ENCODE measurements at regions not wholly inside any gene's neighbourhood (a gene's known extent, or its start where the extent isn't known, plus 50 kb on each side); places are given as distances from the start of the nearest gene placed in this dataset.

DNA sequence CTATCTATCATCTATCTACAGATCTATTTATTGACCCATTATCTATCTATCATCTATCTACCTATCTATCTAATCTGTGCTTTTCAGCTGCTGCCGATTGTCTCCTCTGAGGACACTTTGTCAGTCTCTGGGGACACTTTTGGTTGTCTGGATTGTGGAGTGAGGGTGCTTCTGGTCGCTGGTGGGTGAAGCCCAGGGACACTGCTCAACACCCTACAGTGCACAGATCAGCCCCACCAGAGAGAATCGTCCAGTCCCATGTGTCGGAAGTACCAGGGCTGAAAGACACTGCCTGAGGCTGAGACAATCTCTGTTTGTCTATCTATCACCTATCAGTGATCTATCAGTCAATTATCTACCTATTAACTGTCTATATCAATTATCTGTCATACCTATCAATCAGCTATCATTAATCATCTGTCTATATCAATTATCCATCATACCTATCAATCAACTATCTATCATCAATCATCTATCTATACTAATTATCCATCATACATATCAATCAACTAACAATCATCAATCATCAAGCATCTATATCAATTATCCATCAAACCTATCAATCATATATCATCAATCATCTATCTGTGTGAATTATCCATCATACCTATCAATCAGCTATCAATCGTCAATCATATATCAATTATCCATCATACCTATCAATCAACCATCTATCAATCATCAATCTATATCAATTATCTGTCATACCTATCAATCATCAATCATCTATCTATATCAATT, 70.0 kb upstream of the PPP2R3B start:
- H3K4me3 ChIP-seq (ENCODE audit: low read depth, low read length), result no peak overlapping the region
- no peaks in the 10 kb centered on the region for H3K9me3 ChIP-seq (ENCODE audit: control insufficient read depth, insufficient read depth, low read depth, low read length)
- ChIA-PET CTCF (no interaction called here), POLR2A (no interaction called here)
- H3K36me3 ChIP-seq (ENCODE audit: control insufficient read depth in 2 of 2, insufficient read depth in 1 of 2, low read length in 2 of 2), result no peaks in the 10 kb centered on the region
- TF ChIP-seq, protein P1, sequence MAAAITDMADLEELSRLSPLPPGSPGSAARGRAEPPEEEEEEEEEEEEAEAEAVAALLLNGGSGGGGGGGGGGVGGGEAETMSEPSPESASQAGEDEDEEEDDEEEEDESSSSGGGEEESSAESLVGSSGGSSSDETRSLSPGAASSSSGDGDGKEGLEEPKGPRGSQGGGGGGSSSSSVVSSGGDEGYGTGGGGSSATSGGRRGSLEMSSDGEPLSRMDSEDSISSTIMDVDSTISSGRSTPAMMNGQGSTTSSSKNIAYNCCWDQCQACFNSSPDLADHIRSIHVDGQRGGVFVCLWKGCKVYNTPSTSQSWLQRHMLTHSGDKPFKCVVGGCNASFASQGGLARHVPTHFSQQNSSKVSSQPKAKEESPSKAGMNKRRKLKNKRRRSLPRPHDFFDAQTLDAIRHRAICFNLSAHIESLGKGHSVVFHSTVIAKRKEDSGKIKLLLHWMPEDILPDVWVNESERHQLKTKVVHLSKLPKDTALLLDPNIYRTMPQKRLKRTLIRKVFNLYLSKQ (tag by site-specific recombination; IDR thresholded peaks at IDR 0.05; ENCODE audit: borderline replicate concordance), result no peak
- TF ChIP-seq ZNF549 (tag by site-specific recombination; IDR thresholded peaks at IDR 0.05) (no peak), ZNF544 (tag by site-specific recombination; IDR thresholded peaks at IDR 0.05) (no peak), ZNF610 (tag by site-specific recombination; IDR thresholded peaks at IDR 0.05; ENCODE audit: borderline replicate concordance) (no peak), ZNF266 (tag by site-specific recombination; IDR thresholded peaks at IDR 0.05; ENCODE audit: low read depth) (no peak), GLI2 (tag by site-specific recombination; IDR thresholded peaks at IDR 0.05; ENCODE audit: borderline replicate concordance, low read depth) (no peak), ZFP37 (tag by site-specific recombination; IDR thresholded peaks at IDR 0.05) (no peak)
- no peak overlapping the region for H3K27ac ChIP-seq (ENCODE audit: extremely low read depth, low read depth, low read length)
- no peaks in the 10 kb centered on the region for H3K4me1 ChIP-seq (ENCODE audit: control insufficient read depth, insufficient read depth, low read length)

DNA sequence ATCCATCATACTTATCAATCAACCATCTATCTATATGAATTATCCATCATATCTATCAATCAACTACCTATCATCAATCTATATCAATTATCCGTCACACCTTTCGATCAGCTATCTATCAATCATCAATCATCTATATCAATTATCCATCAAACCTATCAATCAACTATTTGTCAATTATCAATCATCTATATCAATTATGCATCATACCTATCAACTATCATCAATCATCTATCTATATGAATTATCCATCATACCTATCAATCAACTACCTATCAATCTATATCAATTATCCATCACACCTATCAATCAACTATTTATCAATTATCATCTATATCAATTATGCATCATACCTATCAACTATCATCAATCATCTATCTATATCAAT, 70.6 kb upstream of the PPP2R3B start:
- ChIA-PET CTCF (no interaction called here), POLR2A (no interaction called here)
- no peak overlapping the region for H3K4me3 ChIP-seq (ENCODE audit: low read depth, low read length)
- no peak for TF ChIP-seq ZNF354C (tag by site-specific recombination; IDR thresholded peaks at IDR 0.05; ENCODE audit: borderline replicate concordance, low read depth)
- no peak for TF ChIP-seq ZFP41 (tag by site-specific recombination; IDR thresholded peaks at IDR 0.05; ENCODE audit: borderline replicate concordance)
- no peak for TF ChIP-seq ZNF221 (tag by site-specific recombination; IDR thresholded peaks at IDR 0.05; ENCODE audit: borderline replicate concordance)
- TF ChIP-seq, protein P2, sequence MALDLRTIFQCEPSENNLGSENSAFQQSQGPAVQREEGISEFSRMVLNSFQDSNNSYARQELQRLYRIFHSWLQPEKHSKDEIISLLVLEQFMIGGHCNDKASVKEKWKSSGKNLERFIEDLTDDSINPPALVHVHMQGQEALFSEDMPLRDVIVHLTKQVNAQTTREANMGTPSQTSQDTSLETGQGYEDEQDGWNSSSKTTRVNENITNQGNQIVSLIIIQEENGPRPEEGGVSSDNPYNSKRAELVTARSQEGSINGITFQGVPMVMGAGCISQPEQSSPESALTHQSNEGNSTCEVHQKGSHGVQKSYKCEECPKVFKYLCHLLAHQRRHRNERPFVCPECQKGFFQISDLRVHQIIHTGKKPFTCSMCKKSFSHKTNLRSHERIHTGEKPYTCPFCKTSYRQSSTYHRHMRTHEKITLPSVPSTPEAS (tag by site-specific recombination; IDR thresholded peaks at IDR 0.05), result no peak
- TF ChIP-seq ZNF747 (tag by site-specific recombination; IDR thresholded peaks at IDR 0.05), result no peak
- TF ChIP-seq ZNF548 (tag by site-specific recombination; IDR thresholded peaks at IDR 0.05), result no peak
- no peak for TF ChIP-seq ZBTB1 (tag by site-specific recombination; IDR thresholded peaks at IDR 0.05)
- no peaks in the 10 kb centered on the region for H3K4me1 ChIP-seq (ENCODE audit: control insufficient read depth, insufficient read depth, low read length)
- H3K9me3 ChIP-seq (ENCODE audit: control insufficient read depth, insufficient read depth, low read depth, low read length), result no peaks in the 10 kb centered on the region
- H3K36me3 ChIP-seq (ENCODE audit: control insufficient read depth in 2 of 2, insufficient read depth in 1 of 2, low read length in 2 of 2), result no peaks in the 10 kb centered on the region
- H3K27ac ChIP-seq (ENCODE audit: extremely low read depth, low read depth, low read length), result no peak overlapping the region

DNA sequence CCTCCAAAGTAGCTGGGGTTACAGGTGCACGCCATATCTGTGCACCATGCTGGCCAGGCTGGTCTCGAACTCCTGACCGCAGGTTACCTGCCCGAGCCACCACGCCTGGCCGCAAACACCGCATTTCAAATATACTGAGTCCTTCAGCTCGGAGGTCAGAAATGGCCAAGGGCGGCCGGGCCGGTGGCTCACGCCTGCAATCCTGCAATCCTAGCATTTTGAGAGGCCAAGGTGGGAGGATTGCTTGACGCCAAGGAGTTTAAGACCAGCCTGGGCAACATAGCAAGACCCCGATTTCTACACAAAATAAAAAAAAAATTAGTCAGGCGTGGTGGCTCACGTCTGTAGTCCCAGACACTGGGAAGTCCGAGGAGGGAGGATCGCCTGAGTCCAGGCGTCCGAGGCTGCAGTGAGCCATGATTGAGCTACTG, 71.9 kb upstream of the PPP2R3B start:
- Histone ChIP-seq H3K36me3 (ENCODE audit: control insufficient read depth in 2 of 2, insufficient read depth in 1 of 2, low read length in 2 of 2) (no peaks in the 10 kb centered on the region), H3K4me3 (ENCODE audit: low read depth, low read length) (no peak overlapping the region), H3K9me3 (ENCODE audit: control insufficient read depth, insufficient read depth, low read depth, low read length) (no peaks in the 10 kb centered on the region), H3K4me1 (ENCODE audit: control insufficient read depth, insufficient read depth, low read length) (no peaks in the 10 kb centered on the region), H3K27ac (ENCODE audit: extremely low read depth, low read depth, low read length) (no peak overlapping the region)
- POLR2A ChIA-PET, result no interaction called here
- peak; percentile 73; the same call in 1 of the 2 replicates for TF ChIP-seq ZNF121 (tag by site-specific recombination; IDR thresholded peaks at IDR 0.05)
- no peak for TF ChIP-seq EGR2 (tag by site-specific recombination; IDR thresholded peaks at IDR 0.05; ENCODE audit: low read depth)
- CTCF ChIA-PET, result no interaction called here

DNA sequence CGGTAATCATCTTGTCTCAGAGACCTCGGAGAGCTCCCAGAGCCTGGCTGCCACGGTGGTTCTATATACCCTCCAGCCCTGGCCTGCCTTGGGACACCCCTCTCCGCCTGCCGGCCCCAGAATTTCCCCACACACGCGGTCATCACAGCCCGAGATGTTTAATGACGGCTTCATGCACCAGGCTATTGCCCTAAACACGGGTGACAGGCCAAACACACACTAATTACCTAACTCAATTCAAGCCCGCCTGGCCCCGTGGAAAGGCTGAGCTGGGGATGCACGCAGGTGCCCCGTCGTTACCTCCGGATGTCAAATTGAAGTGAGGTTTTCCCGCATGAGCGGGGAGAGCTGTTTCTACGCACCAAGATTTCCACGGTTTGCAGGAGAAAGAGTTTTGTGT, 72.9 kb upstream of the PPP2R3B start:
- no peak overlapping the region for H3K4me3 ChIP-seq (ENCODE audit: low read depth, low read length)
- CTCF ChIA-PET, result no interaction called here
- POLR2A ChIA-PET, result no interaction called here
- H3K9me3 ChIP-seq (ENCODE audit: control insufficient read depth, insufficient read depth, low read depth, low read length), result no peaks in the 10 kb centered on the region
- H3K36me3 ChIP-seq (ENCODE audit: control insufficient read depth in 2 of 2, insufficient read depth in 1 of 2, low read length in 2 of 2), result no peaks in the 10 kb centered on the region
- H3K27ac ChIP-seq (ENCODE audit: extremely low read depth, low read depth, low read length), result no peak overlapping the region
- no peaks in the 10 kb centered on the region for H3K4me1 ChIP-seq (ENCODE audit: control insufficient read depth, insufficient read depth, low read length)
- no peak for TF ChIP-seq ZNF114 (tag by site-specific recombination; IDR thresholded peaks at IDR 0.05)
- TF ChIP-seq ZNF302 (tag by site-specific recombination; IDR thresholded peaks at IDR 0.05; ENCODE audit: low read depth), result no peak
- no peak for TF ChIP-seq ZNF776 (tag by site-specific recombination; IDR thresholded peaks at IDR 0.05; ENCODE audit: borderline replicate concordance)
- TF ChIP-seq, protein P3, sequence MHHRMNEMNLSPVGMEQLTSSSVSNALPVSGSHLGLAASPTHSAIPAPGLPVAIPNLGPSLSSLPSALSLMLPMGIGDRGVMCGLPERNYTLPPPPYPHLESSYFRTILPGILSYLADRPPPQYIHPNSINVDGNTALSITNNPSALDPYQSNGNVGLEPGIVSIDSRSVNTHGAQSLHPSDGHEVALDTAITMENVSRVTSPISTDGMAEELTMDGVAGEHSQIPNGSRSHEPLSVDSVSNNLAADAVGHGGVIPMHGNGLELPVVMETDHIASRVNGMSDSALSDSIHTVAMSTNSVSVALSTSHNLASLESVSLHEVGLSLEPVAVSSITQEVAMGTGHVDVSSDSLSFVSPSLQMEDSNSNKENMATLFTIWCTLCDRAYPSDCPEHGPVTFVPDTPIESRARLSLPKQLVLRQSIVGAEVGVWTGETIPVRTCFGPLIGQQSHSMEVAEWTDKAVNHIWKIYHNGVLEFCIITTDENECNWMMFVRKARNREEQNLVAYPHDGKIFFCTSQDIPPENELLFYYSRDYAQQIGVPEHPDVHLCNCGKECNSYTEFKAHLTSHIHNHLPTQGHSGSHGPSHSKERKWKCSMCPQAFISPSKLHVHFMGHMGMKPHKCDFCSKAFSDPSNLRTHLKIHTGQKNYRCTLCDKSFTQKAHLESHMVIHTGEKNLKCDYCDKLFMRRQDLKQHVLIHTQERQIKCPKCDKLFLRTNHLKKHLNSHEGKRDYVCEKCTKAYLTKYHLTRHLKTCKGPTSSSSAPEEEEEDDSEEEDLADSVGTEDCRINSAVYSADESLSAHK (tag by site-specific recombination; IDR thresholded peaks at IDR 0.05), result no peak

Data from HEK293 (cell line).